Mesodermal cell (in vitro differentiated cells): ENCODE measurements at regions not wholly inside any gene's neighbourhood (a gene's known extent, or its start where the extent isn't known, plus 50 kb on each side); places are given as distances from the start of the nearest gene placed in this dataset.

ENCODE experiments used
- H3K27ac ChIP-seq: 2 replicates; pipeline ENCODE4 v1.7.0; 2013; ENCODE audit warnings: mild to moderate bottlenecking, low read depth, low read length, moderate library complexity; ENCODE audit not compliant: severe bottlenecking
- H3K36me3 ChIP-seq: 2 replicates; pipeline ENCODE4 v1.7.1; 2013; ENCODE audit warnings: mild to moderate bottlenecking, low read length, moderate library complexity; ENCODE audit not compliant: control insufficient read depth, insufficient read depth
- H3K4me1 ChIP-seq: one replicate; pipeline ENCODE4 v1.7.1; 2013; ENCODE audit warnings: mild to moderate bottlenecking, low read length; ENCODE audit not compliant: insufficient read depth, control insufficient read depth, poor library complexity, severe bottlenecking
- H3K4me3 ChIP-seq: 2 replicates; pipeline ENCODE4 v1.7.0; 2013; ENCODE audit warnings: low read length, control low read depth, mild to moderate bottlenecking; ENCODE audit not compliant: insufficient read depth, poor library complexity, severe bottlenecking; ENCODE audit errors: extremely low read depth
- H3K9me3 ChIP-seq: 2 replicates; pipeline ENCODE4 v1.7.1; 2013; ENCODE audit warnings: mild to moderate bottlenecking, low read length, moderate library complexity; ENCODE audit not compliant: control insufficient read depth
- WGBS, 2 experiments: methylation state at CpG; one replicate each; pipeline ENCODE4 v1.1.5; 2013; ENCODE audit warnings: missing lambda C conversion rate in 2 of 2; ENCODE audit not compliant: insufficient coverage in 2 of 2; 5-methylcytosine and 5-hydroxymethylcytosine counted together

- no peaks in the 10 kb centered on the region for H3K36me3 ChIP-seq
- H3K27ac ChIP-seq: no peak overlapping the region
- H3K4me3 ChIP-seq: no peak overlapping the region
- 80 to 89% methylated on average over 1 of the region's 2 CpGs for WGBS, 2 experiments
- H3K9me3 ChIP-seq: no peaks in the 10 kb centered on the region
- H3K4me1 ChIP-seq: no peaks in the 10 kb centered on the region
Measured at GRCh38 chr2:153232464-153232863, 246.1 kb downstream of the RPRM start.

GRCh38 chr2:153230977-153231376 is 247.6 kb downstream of the RPRM start:
- Histone ChIP-seq H3K36me3 (no peaks in the 10 kb centered on the region), H3K4me3 (no peak overlapping the region), H3K27ac (no peak overlapping the region), H3K9me3 (no peaks in the 10 kb centered on the region), H3K4me1 (no peaks in the 10 kb centered on the region)
- 84% methylated on average over 3 of the region's 5 CpGs; no CpG with 5 or more reads in 1 of the 2 experiments for WGBS, 2 experiments

DNA sequence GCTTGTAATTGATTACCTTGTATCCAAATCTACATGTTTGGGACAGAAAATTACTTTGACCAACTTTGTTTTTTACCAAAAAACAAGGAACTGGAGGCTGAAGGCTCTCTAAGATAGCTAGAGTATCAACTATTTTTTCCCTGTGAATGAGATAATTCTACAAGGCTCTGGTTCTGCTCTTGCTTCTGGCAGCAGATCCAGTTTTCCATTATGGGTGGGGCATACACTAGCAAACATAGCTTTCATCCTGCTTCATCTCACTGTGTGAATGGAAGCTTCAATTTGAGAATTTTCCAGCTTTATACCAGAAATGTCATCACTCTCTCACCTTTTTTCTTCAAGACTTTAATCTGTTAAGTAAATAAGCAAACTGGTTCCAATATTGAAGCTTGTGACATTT is 249.7 kb downstream of the RPRM start:
- H3K4me1 ChIP-seq: no peaks in the 10 kb centered on the region
- no peaks in the 10 kb centered on the region for H3K9me3 ChIP-seq
- no peak overlapping the region for H3K4me3 ChIP-seq
- H3K36me3 ChIP-seq: no peaks in the 10 kb centered on the region
- H3K27ac ChIP-seq: no peak overlapping the region

DNA sequence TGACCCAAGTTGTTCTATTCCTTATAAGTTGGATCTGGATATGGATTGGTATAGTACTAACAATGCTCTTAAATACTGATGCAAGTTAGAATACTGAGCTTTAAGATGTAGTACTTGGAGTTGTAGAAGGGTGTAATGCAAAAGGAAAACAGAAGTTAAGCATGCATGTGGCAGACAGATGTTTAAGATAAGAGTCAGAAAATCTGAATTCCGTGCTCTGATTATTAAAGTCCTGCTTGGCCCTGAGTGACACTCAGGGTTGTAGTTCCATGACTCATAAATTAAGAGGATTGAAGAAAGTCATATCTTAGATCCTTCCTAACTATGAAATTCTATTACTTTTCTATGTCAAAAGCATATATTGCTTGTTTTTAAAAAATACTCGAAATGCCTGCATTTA is 250.6 kb downstream of the RPRM start:
- 88 to 100% methylated on average over 1 of the region's 2 CpGs for WGBS, 2 experiments
- Histone ChIP-seq H3K36me3 (no peaks in the 10 kb centered on the region), H3K27ac (no peak overlapping the region), H3K9me3 (no peaks in the 10 kb centered on the region), H3K4me3 (no peak overlapping the region), H3K4me1 (no peaks in the 10 kb centered on the region)

- H3K4me3 ChIP-seq: no peak overlapping the region
Measured at GRCh38 chr2:153222231-153223165, 256.1 kb downstream of the RPRM start.

GRCh38 chr2:153221506-153221905 is 257.1 kb downstream of the RPRM start:
- Histone ChIP-seq H3K4me3 (no peak overlapping the region), H3K4me1 (no peaks in the 10 kb centered on the region), H3K9me3 (no peaks in the 10 kb centered on the region), H3K27ac (no peak overlapping the region), H3K36me3 (no peaks in the 10 kb centered on the region)
- WGBS, 2 experiments: 91 to 98% methylated on average over 7 to 9 of the region's 11 CpGs

More at GRCh38 chr2:153222231-153223165, 256.1 kb downstream of the RPRM start:
- no peaks in the 10 kb centered on the region for H3K9me3 ChIP-seq
- H3K27ac ChIP-seq: no peak overlapping the region
- H3K36me3 ChIP-seq: no peaks in the 10 kb centered on the region
- 89 to 92% methylated on average over 12 to 15 of the region's 27 CpGs for WGBS, 2 experiments
- no peaks in the 10 kb centered on the region for H3K4me1 ChIP-seq

GRCh38 chr2:153221087-153221486 is 257.5 kb downstream of the RPRM start:
- H3K9me3 ChIP-seq: no peaks in the 10 kb centered on the region
- no peaks in the 10 kb centered on the region for H3K4me1 ChIP-seq
- H3K4me3 ChIP-seq: no peak overlapping the region
- H3K27ac ChIP-seq: no peak overlapping the region
- H3K36me3 ChIP-seq: no peaks in the 10 kb centered on the region
- 83 to 90% methylated on average over 4 to 6 of the region's 9 CpGs for WGBS, 2 experiments

- H3K9me3 ChIP-seq: no peaks in the 10 kb centered on the region
- no peaks in the 10 kb centered on the region for H3K4me1 ChIP-seq
- H3K36me3 ChIP-seq: no peaks in the 10 kb centered on the region
- H3K4me3 ChIP-seq: no peak overlapping the region
- H3K27ac ChIP-seq: no peak overlapping the region
Measured at GRCh38 chr2:153218851-153219250, 259.7 kb downstream of the RPRM start.

DNA sequence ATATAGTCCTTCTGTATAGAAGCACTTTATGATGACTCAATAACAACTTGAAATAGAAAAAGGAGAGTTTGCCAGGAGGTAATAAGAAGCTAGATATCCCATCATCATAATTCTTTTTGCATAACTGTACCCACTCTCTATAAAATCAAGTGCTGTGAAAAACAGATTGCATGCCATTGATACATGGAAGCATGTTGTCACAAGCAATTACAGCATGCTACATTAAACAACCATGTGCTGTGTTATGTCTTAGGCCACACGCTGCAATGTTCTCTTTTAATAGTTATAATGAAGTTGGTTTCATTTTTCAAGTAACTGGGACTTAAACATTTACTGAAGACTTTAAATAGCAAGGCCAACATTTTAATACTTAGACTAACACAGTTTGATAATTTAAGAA is 264.2 kb downstream of the RPRM start:
- no peak overlapping the region for H3K4me3 ChIP-seq
- no peaks in the 10 kb centered on the region for H3K4me1 ChIP-seq
- H3K27ac ChIP-seq: no peak overlapping the region
- no CpG with 5 or more reads among the region's 1 CpG for WGBS, 2 experiments
- H3K9me3 ChIP-seq: no peaks in the 10 kb centered on the region
- no peaks in the 10 kb centered on the region for H3K36me3 ChIP-seq

DNA sequence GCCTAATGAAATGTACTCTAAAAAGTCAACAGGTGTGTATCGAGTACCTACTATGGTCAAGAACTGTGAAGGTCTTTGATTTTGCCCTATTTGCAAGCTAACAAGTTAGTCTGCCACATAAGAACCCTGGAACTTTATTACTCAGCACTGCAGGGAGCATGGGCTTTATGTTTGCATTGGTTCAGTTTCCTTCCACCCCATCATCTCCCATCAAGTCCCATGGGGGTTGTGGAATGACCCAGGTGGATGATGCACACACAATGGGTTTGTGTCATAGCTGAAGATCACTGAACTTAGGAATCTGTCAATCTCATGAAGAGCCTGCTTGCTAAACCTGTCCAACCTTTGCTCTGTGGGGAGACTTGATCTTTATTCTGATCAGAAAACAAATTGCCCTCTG is 265.5 kb downstream of the RPRM start:
- Histone ChIP-seq H3K4me1 (no peaks in the 10 kb centered on the region), H3K9me3 (no peaks in the 10 kb centered on the region), H3K27ac (no peak overlapping the region), H3K4me3 (no peak overlapping the region), H3K36me3 (no peaks in the 10 kb centered on the region)
- WGBS, 2 experiments: 80% methylated on average over 1 of the region's 1 CpG; no CpG with 5 or more reads in 1 of the 2 experiments
